Glutamatergic neuron (in vitro differentiated cells): ENCODE measurements at regions not wholly inside any gene's neighbourhood (a gene's known extent, or its start where the extent isn't known, plus 50 kb on each side); places are given as distances from the start of the nearest gene placed in this dataset.

Experiments
- DNase-seq: peaks from one replicate; pipeline ENCODE4 v3.0.0; 2022
- H3K27ac Mint-ChIP-seq: one replicate; pipeline ENCODE4 v1.8.0; 2020; ENCODE audit warnings: mild to moderate bottlenecking, mixed read lengths, inconsistent platforms; ENCODE audit not compliant: unreplicated experiment
- H3K27me3 Mint-ChIP-seq: one replicate; pipeline ENCODE4 v1.8.0; 2020; ENCODE audit warnings: mild to moderate bottlenecking, moderate library complexity, mixed read lengths, inconsistent platforms; ENCODE audit not compliant: unreplicated experiment
- H3K36me3 Mint-ChIP-seq: one replicate; pipeline ENCODE4 v1.8.0; 2020; ENCODE audit warnings: mild to moderate bottlenecking, mixed read lengths, inconsistent platforms; ENCODE audit not compliant: unreplicated experiment
- H3K4me1 Mint-ChIP-seq: one replicate; pipeline ENCODE4 v1.8.0; 2020; ENCODE audit warnings: mild to moderate bottlenecking, low read depth, mixed read lengths, inconsistent platforms; ENCODE audit not compliant: unreplicated experiment
- H3K4me3 Mint-ChIP-seq: one replicate; pipeline ENCODE4 v1.8.0; 2020; ENCODE audit warnings: mild to moderate bottlenecking, mixed read lengths, inconsistent platforms; ENCODE audit not compliant: unreplicated experiment
- H3K9me3 Mint-ChIP-seq: one replicate; pipeline ENCODE4 v1.8.0; 2020; ENCODE audit warnings: mild to moderate bottlenecking, moderate library complexity, mixed read lengths, inconsistent platforms; ENCODE audit not compliant: unreplicated experiment
- TF ChIP-seq, protein P1 (sequence below): fragments of 200-600 bp; sonication (generic); IDR thresholded peaks from one replicate; pipeline ENCODE4 v1.5.0; 2021; ENCODE audit not compliant: partially characterized antibody, unreplicated experiment

DNA sequence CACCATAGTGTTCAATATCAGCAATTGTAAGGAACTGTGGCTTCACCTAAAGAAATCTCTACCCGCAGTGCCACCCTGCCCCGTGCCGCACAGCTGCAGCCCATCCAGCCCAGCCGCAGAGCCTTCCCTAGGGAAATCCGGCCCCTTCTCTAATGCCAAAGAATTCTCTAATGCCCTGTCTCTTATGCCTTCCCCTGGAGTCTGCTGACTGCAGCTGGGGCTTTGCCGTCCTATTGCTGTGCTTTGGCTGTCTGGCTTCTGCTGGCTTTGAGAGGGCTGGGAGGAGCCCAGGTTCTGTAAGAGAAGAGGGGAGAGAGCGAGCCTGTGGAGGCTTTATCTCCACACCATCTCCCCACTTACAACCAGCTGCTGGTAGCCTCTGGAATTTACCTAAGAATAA, 85.9 kb upstream of the HELT start:
- Mint-ChIP-seq H3K9me3 (peaks cover 7% of the 10 kb centered on the region), H3K4me3 (no peak overlapping the region), H3K27me3 (no peaks in the 10 kb centered on the region), H3K27ac (no peak overlapping the region), H3K36me3 (peaks cover 10% of the 10 kb centered on the region), H3K4me1 (peaks cover 8% of the 10 kb centered on the region)
- TF ChIP-seq, protein P1, sequence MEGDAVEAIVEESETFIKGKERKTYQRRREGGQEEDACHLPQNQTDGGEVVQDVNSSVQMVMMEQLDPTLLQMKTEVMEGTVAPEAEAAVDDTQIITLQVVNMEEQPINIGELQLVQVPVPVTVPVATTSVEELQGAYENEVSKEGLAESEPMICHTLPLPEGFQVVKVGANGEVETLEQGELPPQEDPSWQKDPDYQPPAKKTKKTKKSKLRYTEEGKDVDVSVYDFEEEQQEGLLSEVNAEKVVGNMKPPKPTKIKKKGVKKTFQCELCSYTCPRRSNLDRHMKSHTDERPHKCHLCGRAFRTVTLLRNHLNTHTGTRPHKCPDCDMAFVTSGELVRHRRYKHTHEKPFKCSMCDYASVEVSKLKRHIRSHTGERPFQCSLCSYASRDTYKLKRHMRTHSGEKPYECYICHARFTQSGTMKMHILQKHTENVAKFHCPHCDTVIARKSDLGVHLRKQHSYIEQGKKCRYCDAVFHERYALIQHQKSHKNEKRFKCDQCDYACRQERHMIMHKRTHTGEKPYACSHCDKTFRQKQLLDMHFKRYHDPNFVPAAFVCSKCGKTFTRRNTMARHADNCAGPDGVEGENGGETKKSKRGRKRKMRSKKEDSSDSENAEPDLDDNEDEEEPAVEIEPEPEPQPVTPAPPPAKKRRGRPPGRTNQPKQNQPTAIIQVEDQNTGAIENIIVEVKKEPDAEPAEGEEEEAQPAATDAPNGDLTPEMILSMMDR: no peak
- DNase-seq: peak; percentile 35

GRCh38 chr4:184933311-184933710, 85.0 kb upstream of the HELT start:
- Mint-ChIP-seq H3K27me3 (no peaks in the 10 kb centered on the region), H3K27ac (no peak overlapping the region), H3K36me3 (peaks cover 6% of the 10 kb centered on the region), H3K9me3 (peaks cover 7% of the 10 kb centered on the region), H3K4me1 (peaks cover 14% of the 10 kb centered on the region), H3K4me3 (no peak overlapping the region)
- DNase-seq: no peak
- TF ChIP-seq, protein P1: no peak

- no peaks in the 10 kb centered on the region for H3K27me3 Mint-ChIP-seq
- no peak overlapping the region for H3K4me3 Mint-ChIP-seq
- no peak for DNase-seq
- no peak overlapping the region for H3K27ac Mint-ChIP-seq
- TF ChIP-seq, protein P1: no peak
- peaks cover 14% of the 10 kb centered on the region for H3K4me1 Mint-ChIP-seq
- peaks cover 4% of the 10 kb centered on the region for H3K9me3 Mint-ChIP-seq
- H3K36me3 Mint-ChIP-seq: peaks cover 7% of the 10 kb centered on the region
These were observed 84.1 kb upstream of the HELT start for GRCh38 chr4:184934184-184934583.

GRCh38 chr4:184934961-184935360, 83.3 kb upstream of the HELT start:
- Mint-ChIP-seq H3K9me3 (peaks cover 5% of the 10 kb centered on the region), H3K4me3 (no peak overlapping the region), H3K27me3 (no peaks in the 10 kb centered on the region), H3K36me3 (peaks cover 9% of the 10 kb centered on the region), H3K4me1 (peaks cover 14% of the 10 kb centered on the region), H3K27ac (no peak overlapping the region)
- TF ChIP-seq, protein P1: no peak
- DNase-seq: no peak

DNA sequence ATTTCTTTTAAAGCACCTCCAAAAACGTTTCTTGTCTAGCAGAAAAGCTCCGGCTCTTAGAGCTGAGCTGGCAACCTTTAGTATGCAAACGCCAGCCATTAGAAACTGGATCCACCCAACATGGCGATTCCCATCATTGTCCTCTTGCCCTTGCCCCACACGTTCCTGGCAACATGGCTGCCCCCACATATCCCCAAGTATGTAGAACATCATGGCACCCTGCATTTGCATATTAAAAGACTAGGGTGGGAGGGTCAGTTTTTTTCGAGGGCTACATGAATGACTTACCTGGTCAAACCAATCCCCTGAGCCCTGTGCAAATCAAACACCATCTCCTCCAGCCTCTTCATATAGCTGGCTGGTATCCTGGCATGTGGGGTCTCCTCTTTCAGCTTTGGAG, 82.2 kb upstream of the HELT start:
- Mint-ChIP-seq H3K36me3 (peaks cover 16% of the 10 kb centered on the region), H3K9me3 (peaks cover 8% of the 10 kb centered on the region), H3K27me3 (no peaks in the 10 kb centered on the region), H3K27ac (no peak overlapping the region), H3K4me3 (no peak overlapping the region), H3K4me1 (peaks cover 16% of the 10 kb centered on the region)
- DNase-seq: no peak
- TF ChIP-seq, protein P1: no peak
